ENCODE measurements at regions not wholly inside any gene's neighbourhood (a gene's known extent, or its start where the extent isn't known, plus 50 kb on each side); places are given as distances from the start of the nearest gene placed in this dataset.

DNA sequence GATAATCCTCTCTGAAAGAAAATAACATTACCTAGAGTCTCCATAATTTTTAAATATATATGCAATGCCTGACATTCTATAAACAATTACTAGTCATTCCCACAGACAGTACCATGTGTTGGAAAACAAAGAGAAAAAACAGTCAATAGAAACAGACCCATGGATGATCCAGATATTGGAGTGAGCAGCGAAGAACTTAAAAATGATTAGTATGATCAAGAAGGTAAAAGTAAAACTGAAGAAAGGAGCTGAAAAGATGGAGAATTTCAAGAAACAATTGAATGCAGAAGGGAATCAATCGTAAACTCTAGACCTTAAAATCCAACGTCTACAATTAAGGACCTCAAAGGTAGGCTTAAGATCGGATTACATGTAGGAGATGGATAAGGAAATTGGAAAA, 330.6 kb downstream of the SHANK2 start:
- no peak for DNase-seq

DNA sequence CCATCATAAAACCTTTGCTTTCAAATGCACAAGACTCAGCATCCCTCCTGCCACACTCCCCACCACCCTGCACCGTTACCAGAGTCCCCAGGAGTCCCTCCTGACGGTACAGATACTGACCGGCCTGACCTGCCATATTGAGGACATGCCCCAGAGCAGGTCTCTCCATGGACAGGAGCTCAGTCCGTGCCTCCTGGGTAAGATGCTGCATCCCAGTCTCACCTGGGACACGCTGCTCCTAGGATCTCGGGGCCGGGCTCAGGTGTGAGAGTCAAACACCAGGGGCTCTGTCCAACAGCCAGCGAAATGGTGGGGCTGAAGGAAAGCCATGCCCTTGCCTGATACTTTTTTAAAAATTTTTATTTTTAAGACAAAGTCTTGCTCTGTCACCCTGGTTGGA, 328.3 kb downstream of the SHANK2 start:
- DNase-seq: no peak

DNA sequence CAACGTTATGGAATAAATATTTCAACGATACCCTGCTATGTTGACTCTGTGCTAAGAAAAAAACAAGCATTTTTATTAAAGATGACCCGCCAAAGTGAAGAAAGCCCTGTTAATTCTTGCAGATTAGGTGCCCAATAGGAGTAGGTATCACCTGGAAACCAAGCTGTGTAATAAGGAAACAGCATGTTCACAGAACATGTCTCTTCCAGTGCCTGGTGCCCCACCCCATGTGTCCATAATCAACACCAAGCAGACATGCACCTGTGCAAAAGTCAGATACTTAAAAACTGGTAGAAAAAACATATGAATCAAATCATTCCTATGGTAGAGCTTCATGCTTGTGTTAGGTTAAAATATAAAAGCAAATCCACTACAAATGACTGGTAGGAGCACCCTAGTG, 327.1 kb downstream of the SHANK2 start:
- DNase-seq: no peak

GRCh38 chr11:70926543-70927201, 325.7 kb downstream of the SHANK2 start:
- no peak for DNase-seq

DNA sequence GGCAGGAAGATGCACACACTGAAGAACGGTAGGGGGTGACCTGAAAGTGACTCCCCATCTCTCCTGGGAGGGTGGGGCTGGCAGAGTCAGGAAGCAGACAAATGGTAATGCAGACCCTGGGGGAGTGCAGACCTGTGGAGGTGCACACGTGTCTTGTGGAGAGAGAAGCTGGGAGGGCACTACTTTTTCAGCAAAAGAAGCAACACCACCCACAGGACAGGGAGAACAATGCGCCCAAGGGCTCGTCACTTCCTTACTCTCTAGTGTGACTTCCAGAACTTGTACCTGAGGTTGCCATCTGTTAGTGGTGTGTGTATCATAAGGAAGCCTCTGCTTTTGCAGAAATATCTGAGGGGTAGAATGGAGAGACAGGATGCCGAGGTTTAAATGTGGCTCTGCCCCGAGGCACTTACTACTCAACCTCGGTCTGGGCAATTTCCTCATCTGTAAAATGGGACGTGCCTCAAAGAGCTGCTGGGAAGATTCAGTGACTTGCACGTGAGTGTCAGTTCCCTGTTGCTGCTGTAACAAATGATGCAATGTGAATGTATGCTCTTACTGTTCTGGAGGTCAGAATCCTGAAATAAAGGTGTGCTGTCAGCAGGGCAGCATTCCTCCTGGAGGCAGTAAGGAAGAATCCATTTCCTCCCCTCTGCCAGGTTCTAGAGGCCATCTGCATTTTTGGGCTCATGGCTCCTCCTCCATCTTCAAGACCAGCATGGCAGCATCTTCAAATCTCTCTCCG, 323.4 kb downstream of the SHANK2 start:
- DNase-seq: no peak

DNA sequence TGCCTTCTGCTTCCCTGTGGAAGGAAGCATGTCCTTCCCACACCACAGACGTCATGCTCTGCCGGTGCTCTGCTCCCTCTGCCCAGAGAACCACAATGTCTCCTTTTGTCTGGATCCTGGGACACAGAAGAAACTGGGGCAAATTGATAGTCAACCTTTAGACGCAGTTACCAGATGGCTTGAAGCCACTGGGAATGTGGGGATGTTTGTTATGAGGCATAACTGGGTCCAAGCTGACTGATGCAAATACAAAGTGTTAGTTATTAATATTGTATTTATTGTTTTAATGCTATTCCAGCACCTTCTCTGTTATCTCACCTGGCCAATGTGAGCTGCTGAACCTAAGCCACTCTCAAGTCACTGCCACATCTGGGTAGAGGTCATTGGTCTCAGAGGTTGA, 322.2 kb downstream of the SHANK2 start:
- no peak for DNase-seq

DNA sequence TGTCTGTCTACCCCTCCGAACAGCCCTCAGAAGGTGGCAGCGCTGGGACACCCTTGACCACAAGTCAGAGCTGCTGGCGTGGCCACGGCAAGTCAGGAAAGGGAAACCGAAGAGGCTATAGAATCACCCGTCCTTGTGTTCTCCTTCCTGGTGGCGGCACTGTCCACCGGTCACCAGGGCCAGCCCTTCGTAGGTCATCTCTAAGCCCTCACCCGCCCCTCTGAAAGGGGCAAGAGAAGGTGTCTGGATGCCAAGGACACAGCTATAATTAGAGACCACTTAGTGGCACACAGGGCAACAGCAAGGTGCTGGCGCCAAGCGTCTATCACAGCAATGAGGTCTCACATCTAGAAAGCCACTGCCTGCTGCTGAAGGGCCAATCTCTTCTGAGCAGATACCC, 320.9 kb downstream of the SHANK2 start:
- DNase-seq: no peak

GRCh38 chr11:70933981-70934583, 318.3 kb downstream of the SHANK2 start:
- no peak for DNase-seq

GRCh38 chr11:70935006-70935768, 317.2 kb downstream of the SHANK2 start:
- no peak for DNase-seq

GRCh38 chr11:70942593-70942992, 309.8 kb downstream of the SHANK2 start:
- no peak for DNase-seq

GRCh38 chr11:70944141-70944540, 308.2 kb downstream of the SHANK2 start:
- no peak for DNase-seq

DNA sequence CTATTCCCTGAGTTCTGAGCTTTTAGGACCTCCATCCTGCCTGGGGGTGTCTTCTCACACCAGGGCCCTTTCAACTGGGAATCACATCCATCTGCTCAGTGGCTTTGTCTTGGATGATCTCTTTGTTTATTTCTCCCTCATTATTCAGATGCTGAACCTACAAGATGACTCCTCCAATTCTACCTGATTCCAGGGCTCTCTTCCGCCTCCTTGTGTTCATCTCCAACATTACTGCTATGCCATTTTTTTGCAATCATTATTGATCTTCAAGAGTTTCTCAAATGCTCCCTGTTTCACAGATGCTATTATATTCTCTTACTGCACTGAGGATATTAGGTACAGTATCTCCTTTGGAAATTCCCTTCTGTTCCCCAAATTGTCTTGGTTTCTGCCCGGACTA, 307.7 kb downstream of the SHANK2 start:
- no peak for DNase-seq

GRCh38 chr11:70948398-70948797, 304.0 kb downstream of the SHANK2 start:
- no peak for DNase-seq

- DNase-seq: no peak
These were observed 303.4 kb downstream of the SHANK2 start for GRCh38 chr11:70948855-70949531.

GRCh38 chr11:70951139-70951804, 301.1 kb downstream of the SHANK2 start:
- DNase-seq: no peak

DNA sequence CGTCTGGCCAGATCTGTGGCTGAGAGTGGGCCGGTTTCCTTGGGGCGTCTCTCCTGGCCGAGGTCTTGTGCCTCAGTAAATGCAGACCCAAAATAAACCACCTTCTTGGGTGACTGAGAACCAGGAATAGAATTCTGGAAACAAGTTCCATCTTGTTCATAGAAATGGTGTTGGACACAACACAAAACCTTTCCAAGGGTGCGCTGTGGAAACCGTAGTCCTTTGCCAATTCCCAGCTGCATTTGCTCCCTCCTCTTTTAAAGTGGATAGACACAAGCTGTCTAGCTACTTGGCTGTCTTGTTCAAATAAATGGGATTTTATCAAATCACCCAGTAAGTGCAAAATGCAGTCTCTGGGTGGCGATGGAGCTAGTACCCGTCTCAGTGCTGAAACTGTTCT, 300.2 kb downstream of the SHANK2 start:
- no peak for DNase-seq

- no peak for DNase-seq
These were observed 298.7 kb downstream of the SHANK2 start for GRCh38 chr11:70953720-70954119.

DNA sequence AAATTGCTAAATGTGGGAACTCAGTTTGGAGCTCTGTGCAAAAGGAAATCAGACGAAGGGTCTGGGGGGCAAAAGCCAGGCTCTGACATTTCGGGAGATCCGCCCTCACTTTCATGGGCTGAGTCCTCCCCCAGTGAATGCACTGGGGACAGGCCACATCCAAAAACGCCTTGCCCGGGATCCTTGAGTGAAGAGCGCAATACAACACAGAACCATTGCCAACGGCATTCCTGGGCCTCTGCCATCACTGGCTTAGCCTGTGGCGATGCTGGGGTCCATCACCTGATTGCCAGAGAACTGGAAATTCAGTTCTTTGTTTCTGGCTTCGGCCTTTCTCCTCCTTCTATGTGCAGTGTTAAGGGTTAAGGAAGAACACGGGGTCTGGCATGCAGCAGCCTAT, 297.9 kb downstream of the SHANK2 start:
- DNase-seq: no peak

Data from stimulated activated CD4-positive, alpha-beta T cell treated with anti-CD3 and anti-CD28 coated beads, Interleukin-12 subunit alpha, Interleukin-12 subunit beta, amount 100 ng/mL, for 4 hours (primary cell).